Neural crest cell (in vitro differentiated cells): ENCODE measurements at regions not wholly inside any gene's neighbourhood (a gene's known extent, or its start where the extent isn't known, plus 50 kb on each side); places are given as distances from the start of the nearest gene placed in this dataset.

Experiments used
- DNase-seq: peaks from one replicate; pipeline ENCODE4 v3.0.0; 2021; ENCODE audit warnings: low read depth, mixed read lengths, low spot score
- H3K27ac Mint-ChIP-seq: one replicate; pipeline ENCODE4 v1.8.0; 2021; ENCODE audit warnings: mild to moderate bottlenecking, mixed read lengths; ENCODE audit not compliant: unreplicated experiment
- H3K27me3 Mint-ChIP-seq: 2 replicates; pipeline ENCODE4 v1.8.0; 2021; ENCODE audit warnings: low read depth, mild to moderate bottlenecking, mixed read lengths
- H3K36me3 Mint-ChIP-seq: 2 replicates; pipeline ENCODE4 v1.8.0; 2021; ENCODE audit warnings: low read depth, mild to moderate bottlenecking, mixed read lengths
- H3K4me1 Mint-ChIP-seq: 2 replicates; pipeline ENCODE4 v1.8.0; 2021; ENCODE audit warnings: mixed read lengths
- H3K4me3 Mint-ChIP-seq: one replicate; pipeline ENCODE4 v1.8.0; 2021; ENCODE audit warnings: mild to moderate bottlenecking, mixed read lengths
- H3K9me3 Mint-ChIP-seq: 2 replicates; pipeline ENCODE4 v1.8.0; 2021; ENCODE audit warnings: mixed read lengths
- CTCF ChIP-seq: fragments of 200-600 bp; sonication (generic); conservative IDR thresholded peaks from 2 replicates; pipeline ENCODE4 v1.5.0; 2021; ENCODE audit warnings: antibody characterized with exemption, mild to moderate bottlenecking

DNA sequence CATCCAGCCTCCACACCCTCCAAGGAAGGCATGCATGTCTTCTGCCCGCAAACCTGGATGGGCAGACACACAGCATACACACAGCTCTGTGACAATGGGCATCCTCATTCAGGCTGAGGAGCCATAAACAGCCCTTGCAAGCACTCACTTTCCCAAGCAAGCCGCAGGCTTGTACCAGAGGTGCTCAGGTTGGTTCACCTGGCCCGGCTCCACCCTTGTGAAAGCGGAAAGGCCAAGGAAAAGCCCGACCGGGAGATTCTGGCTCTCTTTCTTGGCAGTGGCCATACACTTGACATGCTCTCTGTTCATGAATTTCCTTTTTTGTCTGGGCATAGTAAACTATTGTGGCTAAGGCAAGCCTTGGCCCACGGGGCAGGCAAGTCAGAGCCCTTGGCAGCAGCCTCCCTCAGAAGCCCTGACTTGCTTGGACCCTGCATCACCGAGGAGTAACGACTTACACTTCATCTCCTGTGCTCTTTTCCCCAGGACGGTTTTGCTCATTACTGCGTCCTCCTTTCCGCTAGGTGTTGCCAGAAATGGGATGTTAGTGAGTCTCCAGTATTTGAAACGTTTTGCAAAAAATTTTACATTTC, 74.6 kb upstream of the BNC1 start:
- H3K9me3 Mint-ChIP-seq = no peaks in the 10 kb centered on the region
- no peak for TF ChIP-seq CTCF
- peaks cover 8% of the 10 kb centered on the region for H3K4me1 Mint-ChIP-seq
- DNase-seq = no peak
- no peak overlapping the region for H3K27ac Mint-ChIP-seq
- H3K4me3 Mint-ChIP-seq = no peak overlapping the region
- H3K36me3 Mint-ChIP-seq = no peaks in the 10 kb centered on the region
- H3K27me3 Mint-ChIP-seq = peaks cover 10% of the 10 kb centered on the region

GRCh38 chr15:83362706-83363105, 78.2 kb upstream of the BNC1 start:
- Mint-ChIP-seq H3K27me3 (peaks cover 45% of the 10 kb centered on the region), H3K4me1 (peaks cover 14% of the 10 kb centered on the region), H3K36me3 (no peaks in the 10 kb centered on the region), H3K27ac (no peak overlapping the region), H3K4me3 (no peak overlapping the region), H3K9me3 (no peaks in the 10 kb centered on the region)
- no peak for DNase-seq
- TF ChIP-seq CTCF = no peak

DNA sequence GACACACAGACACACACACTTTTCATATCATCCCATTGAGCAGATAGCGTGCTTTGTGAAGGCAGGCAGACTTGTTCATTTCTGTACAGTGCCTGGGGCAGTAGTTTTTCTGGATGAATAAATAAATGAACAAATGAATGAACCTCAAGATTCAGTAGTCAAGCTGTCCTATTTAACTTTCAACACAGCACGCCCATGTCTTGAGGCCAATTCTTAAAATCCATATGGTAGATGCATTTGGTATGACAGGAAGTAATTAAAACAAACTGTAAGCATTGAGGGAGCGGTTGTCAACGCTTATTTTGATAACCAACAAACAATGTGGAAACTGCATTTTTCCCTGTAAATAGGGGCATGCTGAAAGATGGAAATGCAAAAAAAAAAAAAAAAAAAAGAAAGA, 80.0 kb upstream of the BNC1 start:
- peaks cover 60% of the 10 kb centered on the region for H3K27me3 Mint-ChIP-seq
- DNase-seq = no peak
- no peak overlapping the region for H3K4me3 Mint-ChIP-seq
- no peak for TF ChIP-seq CTCF
- no peak overlapping the region for H3K27ac Mint-ChIP-seq
- H3K9me3 Mint-ChIP-seq = no peaks in the 10 kb centered on the region
- peaks cover 14% of the 10 kb centered on the region for H3K4me1 Mint-ChIP-seq
- H3K36me3 Mint-ChIP-seq = no peaks in the 10 kb centered on the region

DNA sequence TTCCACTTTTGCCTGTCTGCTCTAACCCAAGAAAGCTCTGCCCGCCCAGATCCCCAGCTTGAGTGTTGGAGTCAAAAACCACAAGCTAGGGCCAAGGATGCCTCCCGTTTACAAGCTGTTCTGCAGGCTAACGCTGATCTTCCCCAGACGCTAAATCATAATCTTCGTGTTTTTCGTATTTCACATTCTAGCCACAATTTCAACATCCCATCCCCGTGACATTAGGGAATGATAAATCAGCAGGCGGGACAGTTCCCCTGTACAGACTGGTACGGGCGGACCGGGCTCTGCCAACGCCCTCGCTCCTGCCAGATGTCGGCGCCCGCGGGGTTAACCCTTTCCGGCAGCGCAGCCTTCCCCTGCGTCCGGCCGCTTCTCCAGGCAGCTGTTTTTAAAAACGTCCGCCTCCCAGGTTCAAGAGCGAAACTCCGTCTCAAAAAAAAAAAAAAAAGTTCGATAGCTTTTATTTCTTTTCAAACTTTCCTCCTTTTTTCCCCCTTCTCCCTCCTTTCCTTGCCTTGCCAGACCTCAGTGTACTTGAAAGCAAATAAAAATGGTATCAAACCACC, 81.0 kb upstream of the BNC1 start:
- peak overlapping the region; percentile 0 for H3K4me3 Mint-ChIP-seq
- DNase-seq = peak; percentile 30
- peaks cover 69% of the 10 kb centered on the region for H3K27me3 Mint-ChIP-seq
- H3K27ac Mint-ChIP-seq = no peak overlapping the region
- no peak for TF ChIP-seq CTCF
- no peaks in the 10 kb centered on the region for H3K9me3 Mint-ChIP-seq
- H3K4me1 Mint-ChIP-seq = peaks cover 14% of the 10 kb centered on the region
- no peaks in the 10 kb centered on the region for H3K36me3 Mint-ChIP-seq

DNA sequence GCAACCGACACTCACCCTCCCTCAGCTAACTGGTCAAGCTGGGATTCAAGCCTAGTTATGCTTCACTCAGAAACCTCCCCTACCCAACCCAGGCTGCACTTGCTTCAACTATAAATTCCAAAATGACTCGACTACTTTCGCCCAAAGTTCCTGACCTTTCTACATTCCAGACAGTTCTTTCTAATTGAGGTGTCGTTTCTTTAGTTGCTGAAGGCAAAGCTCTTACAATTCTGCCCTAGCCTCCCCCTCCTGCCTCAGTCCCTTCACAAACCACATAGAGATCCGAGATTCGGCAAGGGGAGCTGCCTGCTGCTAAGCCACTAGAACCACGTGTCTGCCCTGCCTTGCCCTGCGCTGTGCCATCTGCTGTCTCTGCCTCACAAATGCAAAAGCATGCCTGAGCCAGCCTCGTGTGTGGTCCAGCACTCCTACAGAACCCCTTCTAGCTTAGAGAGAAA, 74.7 kb upstream of the SH3GL3 start:
- no peak overlapping the region for H3K27ac Mint-ChIP-seq
- H3K27me3 Mint-ChIP-seq = peaks cover 75% of the 10 kb centered on the region
- H3K36me3 Mint-ChIP-seq = no peaks in the 10 kb centered on the region
- H3K4me3 Mint-ChIP-seq = no peak overlapping the region
- no peak for TF ChIP-seq CTCF
- H3K9me3 Mint-ChIP-seq = no peaks in the 10 kb centered on the region
- DNase-seq = no peak
- peaks cover 5% of the 10 kb centered on the region for H3K4me1 Mint-ChIP-seq
